ENCODE measurements at regions not wholly inside any gene's neighbourhood (a gene's known extent, or its start where the extent isn't known, plus 50 kb on each side); places are given as distances from the start of the nearest gene placed in this dataset.

- H3K9me3 ChIP-seq (replicated peaks), result peaks cover 4% of the 10 kb centered on the region; the same call in 1 of the 2 replicates
- H3K27ac ChIP-seq, result no peak overlapping the region
- no peaks in the 10 kb centered on the region for H3K36me3 ChIP-seq
- no peak overlapping the region for H3K4me3 ChIP-seq
- no peak for DNase-seq (ENCODE audit: low read depth in 1 of 2, low spot score in 2 of 2)
- H3K4me1 ChIP-seq (replicated peaks), result peaks cover 21% of the 10 kb centered on the region
- no peaks in the 10 kb centered on the region for H3K27me3 ChIP-seq (replicated peaks)
These were observed 362.3 kb downstream of the SLC4A3 start for GRCh38 chr2:219989744-219990143.

- Histone ChIP-seq H3K27me3 (replicated peaks) (no peaks in the 10 kb centered on the region), H3K4me1 (replicated peaks) (peaks cover 21% of the 10 kb centered on the region), H3K27ac (no peak overlapping the region), H3K4me3 (no peak overlapping the region), H3K36me3 (no peaks in the 10 kb centered on the region), H3K9me3 (replicated peaks) (no peaks in the 10 kb centered on the region)
- no peak for DNase-seq (ENCODE audit: low read depth in 1 of 2, low spot score in 2 of 2)
These were observed 363.7 kb downstream of the SLC4A3 start for GRCh38 chr2:219991116-219991515.

GRCh38 chr2:219995399-219995798, 368.0 kb downstream of the SLC4A3 start:
- no peaks in the 10 kb centered on the region for H3K9me3 ChIP-seq (replicated peaks)
- DNase-seq (ENCODE audit: low read depth in 1 of 2, low spot score in 2 of 2), result no peak
- H3K27me3 ChIP-seq (replicated peaks), result no peaks in the 10 kb centered on the region
- H3K36me3 ChIP-seq, result no peaks in the 10 kb centered on the region
- no peak overlapping the region for H3K27ac ChIP-seq
- H3K4me1 ChIP-seq (replicated peaks), result no peaks in the 10 kb centered on the region
- H3K4me3 ChIP-seq, result no peak overlapping the region

- DNase-seq (ENCODE audit: low read depth in 1 of 2, low spot score in 2 of 2), result no peak
These were observed 368.7 kb downstream of the SLC4A3 start for GRCh38 chr2:219995991-219996765.

GRCh38 chr2:219997341-219997851, 370.0 kb downstream of the SLC4A3 start:
- Histone ChIP-seq H3K36me3 (no peaks in the 10 kb centered on the region), H3K4me1 (replicated peaks) (peaks cover 17% of the 10 kb centered on the region), H3K27ac (no peak overlapping the region), H3K9me3 (replicated peaks) (no peaks in the 10 kb centered on the region), H3K27me3 (replicated peaks) (no peaks in the 10 kb centered on the region), H3K4me3 (no peak overlapping the region)
- peak in 1 of 2 experiments; percentile 14 for DNase-seq (ENCODE audit: low read depth in 1 of 2, low spot score in 2 of 2)

More at GRCh38 chr2:219995991-219996765, 368.7 kb downstream of the SLC4A3 start:
- H3K27ac ChIP-seq, result no peak overlapping the region
- H3K4me1 ChIP-seq (replicated peaks), result peaks cover 5% of the 10 kb centered on the region
- no peaks in the 10 kb centered on the region for H3K27me3 ChIP-seq (replicated peaks)
- H3K4me3 ChIP-seq, result no peak overlapping the region
- no peaks in the 10 kb centered on the region for H3K36me3 ChIP-seq
- no peaks in the 10 kb centered on the region for H3K9me3 ChIP-seq (replicated peaks)

GRCh38 chr2:219998107-219998506, 370.7 kb downstream of the SLC4A3 start:
- no peak for DNase-seq (ENCODE audit: low read depth in 1 of 2, low spot score in 2 of 2)
- no peak overlapping the region for H3K27ac ChIP-seq
- no peaks in the 10 kb centered on the region for H3K9me3 ChIP-seq (replicated peaks)
- no peaks in the 10 kb centered on the region for H3K36me3 ChIP-seq
- H3K27me3 ChIP-seq (replicated peaks), result no peaks in the 10 kb centered on the region
- no peak overlapping the region for H3K4me3 ChIP-seq
- peaks cover 18% of the 10 kb centered on the region for H3K4me1 ChIP-seq (replicated peaks)

- no peak overlapping the region for H3K27ac ChIP-seq
- no peaks in the 10 kb centered on the region for H3K9me3 ChIP-seq (replicated peaks)
- peaks cover 18% of the 10 kb centered on the region for H3K4me1 ChIP-seq (replicated peaks)
- no peak for DNase-seq (ENCODE audit: low read depth in 1 of 2, low spot score in 2 of 2)
- no peak overlapping the region for H3K4me3 ChIP-seq
- no peaks in the 10 kb centered on the region for H3K36me3 ChIP-seq
- H3K27me3 ChIP-seq (replicated peaks), result no peaks in the 10 kb centered on the region
These were observed 371.3 kb downstream of the SLC4A3 start for GRCh38 chr2:219998714-219999227.

- Histone ChIP-seq H3K27ac (no peak overlapping the region), H3K9me3 (replicated peaks) (no peaks in the 10 kb centered on the region), H3K4me3 (no peak overlapping the region), H3K27me3 (replicated peaks) (no peaks in the 10 kb centered on the region), H3K36me3 (no peaks in the 10 kb centered on the region), H3K4me1 (replicated peaks) (peaks cover 18% of the 10 kb centered on the region)
- DNase-seq (ENCODE audit: low read depth in 1 of 2, low spot score in 2 of 2), result no peak
These were observed 372.6 kb downstream of the SLC4A3 start for GRCh38 chr2:220000080-220000479.

GRCh38 chr2:220000586-220000985, 373.2 kb downstream of the SLC4A3 start:
- Histone ChIP-seq H3K4me3 (no peak overlapping the region), H3K27ac (no peak overlapping the region; the same call in 1 of the 2 replicates), H3K4me1 (replicated peaks) (peaks cover 18% of the 10 kb centered on the region), H3K9me3 (replicated peaks) (no peaks in the 10 kb centered on the region), H3K27me3 (replicated peaks) (no peaks in the 10 kb centered on the region), H3K36me3 (no peaks in the 10 kb centered on the region)
- no peak for DNase-seq (ENCODE audit: low read depth in 1 of 2, low spot score in 2 of 2)

GRCh38 chr2:220001751-220002150, 374.3 kb downstream of the SLC4A3 start:
- no peaks in the 10 kb centered on the region for H3K9me3 ChIP-seq (replicated peaks)
- H3K4me1 ChIP-seq (replicated peaks), result peaks cover 18% of the 10 kb centered on the region
- H3K27me3 ChIP-seq (replicated peaks), result no peaks in the 10 kb centered on the region
- DNase-seq (ENCODE audit: low read depth in 1 of 2, low spot score in 2 of 2), result peak in 1 of 2 experiments; percentile 65
- H3K27ac ChIP-seq, result peak overlapping the region; percentile 45
- no peaks in the 10 kb centered on the region for H3K36me3 ChIP-seq
- no peak overlapping the region for H3K4me3 ChIP-seq

GRCh38 chr2:220002251-220002650, 374.8 kb downstream of the SLC4A3 start:
- Histone ChIP-seq H3K27ac (peak overlapping the region; percentile 45), H3K36me3 (no peaks in the 10 kb centered on the region), H3K4me1 (replicated peaks) (peaks cover 18% of the 10 kb centered on the region), H3K27me3 (replicated peaks) (no peaks in the 10 kb centered on the region), H3K4me3 (no peak overlapping the region), H3K9me3 (replicated peaks) (no peaks in the 10 kb centered on the region)
- DNase-seq (ENCODE audit: low read depth in 1 of 2, low spot score in 2 of 2), result peak in 1 of 2 experiments; percentile 9

GRCh38 chr2:220002699-220003098, 375.3 kb downstream of the SLC4A3 start:
- DNase-seq (ENCODE audit: low read depth in 1 of 2, low spot score in 2 of 2), result no peak
- H3K4me3 ChIP-seq, result no peak overlapping the region

GRCh38 chr2:220005362-220005761, 377.9 kb downstream of the SLC4A3 start:
- no peak for DNase-seq (ENCODE audit: low read depth in 1 of 2, low spot score in 2 of 2)
- H3K9me3 ChIP-seq (replicated peaks), result no peaks in the 10 kb centered on the region; the same call in 1 of the 2 replicates
- H3K36me3 ChIP-seq, result no peaks in the 10 kb centered on the region
- peaks cover 18% of the 10 kb centered on the region for H3K4me1 ChIP-seq (replicated peaks)
- H3K4me3 ChIP-seq, result no peak overlapping the region
- H3K27ac ChIP-seq, result no peak overlapping the region
- H3K27me3 ChIP-seq (replicated peaks), result no peaks in the 10 kb centered on the region

More at GRCh38 chr2:220002699-220003098, 375.3 kb downstream of the SLC4A3 start:
- no peaks in the 10 kb centered on the region for H3K36me3 ChIP-seq
- H3K27ac ChIP-seq, result no peak overlapping the region
- no peaks in the 10 kb centered on the region for H3K27me3 ChIP-seq (replicated peaks)
- peaks cover 18% of the 10 kb centered on the region for H3K4me1 ChIP-seq (replicated peaks)
- no peaks in the 10 kb centered on the region; the same call in 1 of the 2 replicates for H3K9me3 ChIP-seq (replicated peaks)

GRCh38 chr2:220006152-220006621, 378.8 kb downstream of the SLC4A3 start:
- DNase-seq (ENCODE audit: low read depth in 1 of 2, low spot score in 2 of 2), result no peak
- H3K27ac ChIP-seq, result no peak overlapping the region
- H3K4me3 ChIP-seq, result no peak overlapping the region
- H3K9me3 ChIP-seq (replicated peaks), result no peaks in the 10 kb centered on the region; the same call in 1 of the 2 replicates
- peaks cover 13% of the 10 kb centered on the region for H3K4me1 ChIP-seq (replicated peaks)
- no peaks in the 10 kb centered on the region for H3K36me3 ChIP-seq
- no peaks in the 10 kb centered on the region for H3K27me3 ChIP-seq (replicated peaks)
